Uterus (tissue), 2 donors: ENCODE measurements at regions not wholly inside any gene's neighbourhood (a gene's known extent, or its start where the extent isn't known, plus 50 kb on each side); places are given as distances from the start of the nearest gene placed in this dataset.

Source experiments
- POLR2A ChIP-seq, 2 donors: fragments of 450-650 bp; IDR thresholded peaks; one replicate each; pipeline ENCODE4 v1.6.1; 2016; ENCODE audit warnings: antibody characterized with exemption in 2 of 2, mild to moderate bottlenecking in 1 of 2, moderate library complexity in 1 of 2
- TF ChIP-seq, protein P1 (sequence below), 4 experiments: fragments of 200-600 bp in 2 of 4; fragments of 450-650 bp in 2 of 4; sonication (generic) in 2 of 4; IDR thresholded peaks; one replicate each; pipeline ENCODE4 v1.5.1; 2016 to 2019; ENCODE audit warnings: antibody characterized with exemption in 4 of 4, mild to moderate bottlenecking in 2 of 4, moderate library complexity in 1 of 4

DNA sequence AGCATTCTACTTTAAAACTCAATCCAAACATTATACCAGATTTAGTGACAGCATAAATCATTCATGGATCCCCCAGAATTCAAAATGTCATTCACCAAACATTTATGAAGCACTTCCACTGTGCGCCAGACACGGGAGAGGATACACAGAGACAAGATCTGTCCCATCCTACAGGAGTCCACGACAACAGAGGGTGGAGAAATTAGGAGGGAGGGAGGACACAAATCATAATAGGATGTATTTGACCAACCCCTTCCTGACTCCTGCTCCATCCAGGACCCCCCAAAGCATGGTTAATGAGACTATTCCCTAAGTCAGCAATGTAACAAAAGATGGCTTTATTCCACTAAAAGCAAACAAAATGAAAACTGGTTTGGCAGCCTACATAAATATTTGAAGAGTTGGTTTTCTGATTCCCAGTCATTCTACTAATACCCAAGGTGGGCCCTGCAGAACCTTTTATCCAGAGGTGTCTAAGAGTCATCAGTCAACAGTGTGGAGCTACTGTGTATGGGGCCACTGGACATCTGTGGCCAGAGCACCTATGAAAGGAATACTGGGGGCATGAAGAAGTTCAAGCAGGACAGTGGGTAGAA lies 62.8 kb upstream of the DOCK9 start:
- no peak for TF ChIP-seq POLR2A (IDR thresholded peaks at IDR 0.05)
- TF ChIP-seq, protein P1, sequence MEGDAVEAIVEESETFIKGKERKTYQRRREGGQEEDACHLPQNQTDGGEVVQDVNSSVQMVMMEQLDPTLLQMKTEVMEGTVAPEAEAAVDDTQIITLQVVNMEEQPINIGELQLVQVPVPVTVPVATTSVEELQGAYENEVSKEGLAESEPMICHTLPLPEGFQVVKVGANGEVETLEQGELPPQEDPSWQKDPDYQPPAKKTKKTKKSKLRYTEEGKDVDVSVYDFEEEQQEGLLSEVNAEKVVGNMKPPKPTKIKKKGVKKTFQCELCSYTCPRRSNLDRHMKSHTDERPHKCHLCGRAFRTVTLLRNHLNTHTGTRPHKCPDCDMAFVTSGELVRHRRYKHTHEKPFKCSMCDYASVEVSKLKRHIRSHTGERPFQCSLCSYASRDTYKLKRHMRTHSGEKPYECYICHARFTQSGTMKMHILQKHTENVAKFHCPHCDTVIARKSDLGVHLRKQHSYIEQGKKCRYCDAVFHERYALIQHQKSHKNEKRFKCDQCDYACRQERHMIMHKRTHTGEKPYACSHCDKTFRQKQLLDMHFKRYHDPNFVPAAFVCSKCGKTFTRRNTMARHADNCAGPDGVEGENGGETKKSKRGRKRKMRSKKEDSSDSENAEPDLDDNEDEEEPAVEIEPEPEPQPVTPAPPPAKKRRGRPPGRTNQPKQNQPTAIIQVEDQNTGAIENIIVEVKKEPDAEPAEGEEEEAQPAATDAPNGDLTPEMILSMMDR (IDR thresholded peaks at IDR 0.05) = no peak
